Ovary (tissue), 7 donors: ENCODE measurements at regions not wholly inside any gene's neighbourhood (a gene's known extent, or its start where the extent isn't known, plus 50 kb on each side); places are given as distances from the start of the nearest gene placed in this dataset.

Experiments
- DNase-seq, 5 donors: peaks; one replicate each; pipeline ENCODE4 v3.0.0-alpha.2; 2019 to 2020
- H3K27ac ChIP-seq, 2 donors: fragments of 200-600 bp; one replicate each; pipeline versions ENCODE4 v1.5.1 to v1.8.0; 2019 to 2022
- H3K27me3 ChIP-seq: fragments of 200-600 bp; one replicate; pipeline ENCODE4 v1.8.0; 2022
- H3K36me3 ChIP-seq: fragments of 200-600 bp; sonication (generic); one replicate; pipeline ENCODE4 v1.5.1; 2019
- H3K4me1 ChIP-seq: one replicate; pipeline ENCODE4 v1.8.1; 2013; ENCODE audit warnings: mild to moderate bottlenecking, moderate library complexity; ENCODE audit not compliant: insufficient read depth
- H3K4me3 ChIP-seq: fragments of 200-600 bp; sonication (generic); one replicate; pipeline ENCODE4 v1.5.1; 2017
- H3K9me3 ChIP-seq, 2 donors: fragments of 200-600 bp in 1 of 2; sonication (generic) in 1 of 2; one replicate each; pipeline versions ENCODE4 v1.5.1 to v1.8.1; 2013 to 2019; ENCODE audit warnings: mild to moderate bottlenecking in 1 of 2, moderate library complexity in 1 of 2
- CTCF ChIP-seq, 3 donors: fragments of 450-650 bp in 2 of 3; fragments of 200-600 bp in 1 of 3; IDR thresholded peaks; one replicate each; pipeline versions ENCODE4 v1.5.1 to v1.8.0; 2016 to 2022; ENCODE audit warnings: antibody characterized with exemption in 3 of 3, mild to moderate bottlenecking in 1 of 3
- EP300 ChIP-seq: sonication (generic); formaldehyde crosslinking; IDR thresholded peaks from one replicate; pipeline ENCODE4 v1.6.1; 2017; ENCODE audit warnings: antibody characterized with exemption
- POLR2A ChIP-seq: fragments of 450-650 bp; IDR thresholded peaks from one replicate; pipeline ENCODE4 v1.6.1; 2017; ENCODE audit warnings: antibody characterized with exemption, mild to moderate bottlenecking, moderate library complexity
- WGBS, 3 donors: extraction: QIAGEN DNeasy Blood & Tissue Kit in 1 of 3; methylation state at CpG; one replicate each; pipeline versions ENCODE4 v1.1.5 to v1.1.7; 2013 to 2017; 5-methylcytosine and 5-hydroxymethylcytosine counted together
- intact Hi-C, 4 donors: fragments of 100-400 bp; cut with DNase I; formaldehyde crosslinking; loops; one replicate each; pipeline versions ENCODE4 v1.11.0 to v1.15.1; 2022 to 2023
- donor health status: DM: no; HTN: no; CAD: no; lungs with moderate emphysema.
- donor health status: DM: no; HTN: no; CAD: no.
- donor health status: Bipolar disorder and iron deficiency.
- donor health status: DM: no; HTN: no; CAD: no.
- donor health status: DM: yes; HTN: yes; CAD: no.

DNA sequence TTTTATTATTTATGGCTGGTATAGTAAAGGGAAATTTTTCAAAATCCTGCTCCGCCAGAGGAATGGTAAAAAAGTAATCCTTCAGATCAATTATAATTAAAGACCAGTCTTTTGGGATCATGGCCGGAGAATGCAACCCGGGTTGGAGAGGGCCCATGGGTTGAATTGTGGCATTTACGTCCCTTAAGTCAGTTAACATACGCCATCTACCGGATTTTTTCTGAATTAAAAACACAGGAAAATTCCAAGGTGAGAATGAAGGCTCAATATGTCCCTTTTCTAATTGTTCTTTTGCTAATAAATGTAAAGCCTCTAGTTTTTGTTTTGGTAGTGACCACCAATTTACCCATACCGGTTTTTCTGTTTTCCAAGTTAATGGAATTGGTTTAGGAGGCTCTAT lies 602.8 kb downstream of the ALG10 start:
- Histone ChIP-seq H3K36me3 (no peaks in the 10 kb centered on the region), H3K27me3 (no peaks in the 10 kb centered on the region), H3K9me3 (no peaks in the 10 kb centered on the region), H3K4me1 (no peaks in the 10 kb centered on the region), H3K27ac (no peak overlapping the region), H3K4me3 (no peak overlapping the region)
- intact Hi-C loops: loop anchor here in 1 of 4 donors (5.0 kb wide), 1 partner anchor 37 kb away; no protein-coding TSS in a partner anchor
- DNase-seq: no peak
- TF ChIP-seq CTCF (IDR thresholded peaks at IDR 0.05) (no peak), EP300 (no peak), POLR2A (no peak)
- WGBS, 3 donors: 31 to 39% (median 32%) methylated on average over 7 of the region's 7 CpGs

DNA sequence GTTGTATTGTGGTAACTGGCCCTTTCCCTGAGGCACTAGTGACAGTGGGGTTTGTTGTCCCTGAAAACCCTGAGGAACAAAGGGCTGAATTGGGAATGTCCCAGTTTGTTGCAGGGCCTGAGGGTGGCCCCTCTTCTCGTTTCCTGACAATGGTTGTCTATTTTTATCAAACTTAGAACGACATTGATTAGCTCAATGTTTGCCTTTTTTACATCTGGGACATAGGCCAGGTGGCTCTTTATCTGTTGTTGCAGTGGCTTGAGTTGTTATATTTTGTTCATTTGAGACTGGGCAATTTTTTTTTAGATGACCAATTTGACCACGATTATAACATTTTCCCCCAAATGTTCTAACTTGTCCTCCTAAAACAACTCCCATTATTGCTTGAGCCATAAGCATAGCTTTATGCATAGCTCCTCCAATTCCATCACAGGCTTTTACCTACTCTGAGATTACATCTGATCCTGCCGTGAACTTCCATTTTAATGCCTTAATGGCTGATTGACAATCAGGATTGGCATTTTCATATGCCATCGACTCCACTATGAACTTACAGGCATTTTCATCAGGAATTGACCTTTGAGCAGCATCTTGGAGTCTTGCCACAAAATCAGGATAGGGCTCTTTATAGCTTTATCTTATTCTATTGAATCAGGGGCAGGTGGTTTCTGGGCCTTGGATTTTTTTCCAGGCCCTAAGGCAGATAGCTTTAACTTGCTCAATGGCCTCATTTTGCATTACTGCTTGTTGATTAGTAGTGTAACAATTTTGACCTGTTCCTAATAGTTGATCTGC lies 604.3 kb downstream of the ALG10 start:
- Histone ChIP-seq H3K4me3 (no peak overlapping the region), H3K36me3 (no peaks in the 10 kb centered on the region), H3K4me1 (no peaks in the 10 kb centered on the region), H3K9me3 (no peaks in the 10 kb centered on the region), H3K27me3 (no peaks in the 10 kb centered on the region), H3K27ac (no peak overlapping the region)
- TF ChIP-seq EP300 (no peak), CTCF (IDR thresholded peaks at IDR 0.05) (no peak), POLR2A (no peak)
- DNase-seq: no peak
- WGBS, 3 donors: 57 to 64% (median 57%) methylated on average over 5 of the region's 5 CpGs
- intact Hi-C loops: loop anchor here in 1 of 4 donors (5.0 kb wide), 1 partner anchor 36 kb away; no protein-coding TSS in a partner anchor
